ENCODE measurements at regions not wholly inside any gene's neighbourhood (a gene's known extent, or its start where the extent isn't known, plus 50 kb on each side); places are given as distances from the start of the nearest gene placed in this dataset.

DNA sequence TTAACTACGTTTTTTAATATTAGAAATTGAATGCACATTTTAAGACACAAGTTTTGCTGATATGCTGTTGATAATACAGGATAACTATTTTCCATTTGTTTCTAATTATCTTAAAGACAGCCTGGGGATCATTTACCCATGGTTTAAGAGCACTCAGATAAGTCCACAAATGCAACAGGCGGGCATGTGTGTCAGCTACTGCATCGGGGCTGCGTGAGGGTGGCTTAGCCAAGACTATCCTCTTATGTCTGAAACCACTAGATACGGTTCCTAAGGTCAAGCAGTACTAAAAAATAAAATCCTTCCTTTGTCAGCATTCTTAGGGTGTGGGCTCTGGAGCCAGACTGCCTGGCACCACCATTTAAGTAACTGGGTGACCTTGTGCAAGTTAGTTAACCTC is 254.8 kb downstream of the SATB2 start:
- Histone ChIP-seq H3K4me3 (no peak overlapping the region), H3K27me3 (no peaks in the 10 kb centered on the region), H3K4me2 (no peak overlapping the region), H2AFZ (no peak overlapping the region), H3K79me2 (no peaks in the 10 kb centered on the region), H3K36me3 (replicated peaks; ENCODE audit: insufficient read depth, low read depth) (no peaks in the 10 kb centered on the region), H3K9me2 (replicated peaks; ENCODE audit: insufficient read depth) (no peaks in the 10 kb centered on the region), H3K27ac (no peak overlapping the region), H3K9me3 (ENCODE audit: low read depth) (no peaks in the 10 kb centered on the region), H3K4me1 (ENCODE audit: insufficient read depth) (no peaks in the 10 kb centered on the region), H4K20me1 (ENCODE audit: insufficient read depth, poor library complexity, severe bottlenecking) (no peaks in the 10 kb centered on the region)
- WGBS (ENCODE audit: low lambda C conversion rate, missing lambda C conversion rate), result 46% methylated on average over 5 of the region's 5 CpGs
- TF ChIP-seq, protein P1, sequence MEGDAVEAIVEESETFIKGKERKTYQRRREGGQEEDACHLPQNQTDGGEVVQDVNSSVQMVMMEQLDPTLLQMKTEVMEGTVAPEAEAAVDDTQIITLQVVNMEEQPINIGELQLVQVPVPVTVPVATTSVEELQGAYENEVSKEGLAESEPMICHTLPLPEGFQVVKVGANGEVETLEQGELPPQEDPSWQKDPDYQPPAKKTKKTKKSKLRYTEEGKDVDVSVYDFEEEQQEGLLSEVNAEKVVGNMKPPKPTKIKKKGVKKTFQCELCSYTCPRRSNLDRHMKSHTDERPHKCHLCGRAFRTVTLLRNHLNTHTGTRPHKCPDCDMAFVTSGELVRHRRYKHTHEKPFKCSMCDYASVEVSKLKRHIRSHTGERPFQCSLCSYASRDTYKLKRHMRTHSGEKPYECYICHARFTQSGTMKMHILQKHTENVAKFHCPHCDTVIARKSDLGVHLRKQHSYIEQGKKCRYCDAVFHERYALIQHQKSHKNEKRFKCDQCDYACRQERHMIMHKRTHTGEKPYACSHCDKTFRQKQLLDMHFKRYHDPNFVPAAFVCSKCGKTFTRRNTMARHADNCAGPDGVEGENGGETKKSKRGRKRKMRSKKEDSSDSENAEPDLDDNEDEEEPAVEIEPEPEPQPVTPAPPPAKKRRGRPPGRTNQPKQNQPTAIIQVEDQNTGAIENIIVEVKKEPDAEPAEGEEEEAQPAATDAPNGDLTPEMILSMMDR (IDR thresholded peaks at IDR 0.05; ENCODE audit: poor library complexity), result no peak
- TF ChIP-seq EZH2phosphoT487 (IDR thresholded peaks at IDR 0.05; ENCODE audit: low read depth, severe bottlenecking, unreplicated experiment) (no peak), EZH2 (IDR thresholded peaks at IDR 0.05; ENCODE audit: borderline replicate concordance) (no peak)
- no peak for DNase-seq (ENCODE audit: low spot score)

DNA sequence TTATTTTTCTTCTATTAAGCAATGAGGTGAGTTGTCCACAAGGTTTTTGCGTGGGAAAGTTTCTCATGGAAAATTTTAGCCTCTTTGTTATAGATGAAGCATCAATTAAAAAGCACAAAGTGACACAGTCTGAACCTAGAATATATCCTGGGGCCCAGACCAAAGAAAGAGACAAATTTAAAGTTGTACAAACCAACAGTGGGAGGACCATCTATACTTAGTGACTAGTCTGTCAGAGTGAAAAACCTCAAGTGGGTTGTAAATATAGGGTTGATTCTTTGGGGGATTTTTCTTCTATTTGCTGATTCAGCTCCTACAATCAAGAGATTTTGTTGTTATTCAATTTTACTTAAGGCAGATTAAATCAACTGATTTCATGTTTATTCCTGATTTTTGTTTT is 256.2 kb downstream of the SATB2 start:
- H3K27ac ChIP-seq, result no peak overlapping the region
- no peaks in the 10 kb centered on the region for H3K27me3 ChIP-seq
- no peaks in the 10 kb centered on the region for H3K9me3 ChIP-seq (ENCODE audit: low read depth)
- DNase-seq (ENCODE audit: low spot score), result no peak
- WGBS (ENCODE audit: low lambda C conversion rate, missing lambda C conversion rate), result 96% methylated on average over 1 of the region's 1 CpG
- no peaks in the 10 kb centered on the region for H4K20me1 ChIP-seq (ENCODE audit: insufficient read depth, poor library complexity, severe bottlenecking)
- no peak for TF ChIP-seq EZH2phosphoT487 (IDR thresholded peaks at IDR 0.05; ENCODE audit: low read depth, severe bottlenecking, unreplicated experiment)
- TF ChIP-seq, protein P1 (IDR thresholded peaks at IDR 0.05; ENCODE audit: poor library complexity), result no peak
- TF ChIP-seq EZH2 (IDR thresholded peaks at IDR 0.05; ENCODE audit: borderline replicate concordance), result no peak
- H3K4me1 ChIP-seq (ENCODE audit: insufficient read depth), result no peaks in the 10 kb centered on the region
- H3K4me3 ChIP-seq, result no peak overlapping the region
- H3K9me2 ChIP-seq (replicated peaks; ENCODE audit: insufficient read depth), result no peaks in the 10 kb centered on the region
- no peak overlapping the region for H3K4me2 ChIP-seq
- no peaks in the 10 kb centered on the region for H3K36me3 ChIP-seq (replicated peaks; ENCODE audit: insufficient read depth, low read depth)
- no peaks in the 10 kb centered on the region for H3K79me2 ChIP-seq
- no peak overlapping the region for H2AFZ ChIP-seq

DNA sequence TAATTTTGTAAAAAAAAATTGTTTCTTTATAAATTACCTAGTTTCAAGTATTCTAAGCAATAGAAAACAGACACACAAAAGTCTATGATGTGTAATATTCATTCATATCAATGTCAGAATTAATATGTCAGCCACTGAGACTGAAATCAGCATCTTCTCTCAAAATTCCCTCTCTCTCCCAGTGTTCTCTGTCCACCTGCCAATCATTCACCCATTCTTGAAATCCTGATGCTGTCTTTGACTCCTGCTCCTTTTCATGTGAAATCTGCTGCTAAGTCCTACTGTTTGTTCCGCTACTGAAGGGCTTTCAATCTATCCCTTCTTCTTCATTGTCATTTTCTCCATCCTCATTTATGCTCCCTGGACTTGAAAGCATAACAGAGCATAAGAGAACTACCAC is 257.9 kb downstream of the SATB2 start:
- no peak overlapping the region for H3K4me3 ChIP-seq
- H3K4me1 ChIP-seq (ENCODE audit: insufficient read depth), result no peaks in the 10 kb centered on the region
- H4K20me1 ChIP-seq (ENCODE audit: insufficient read depth, poor library complexity, severe bottlenecking), result no peaks in the 10 kb centered on the region
- H3K36me3 ChIP-seq (replicated peaks; ENCODE audit: insufficient read depth, low read depth), result no peaks in the 10 kb centered on the region
- no peaks in the 10 kb centered on the region for H3K9me3 ChIP-seq (ENCODE audit: low read depth)
- no peaks in the 10 kb centered on the region for H3K9me2 ChIP-seq (replicated peaks; ENCODE audit: insufficient read depth)
- WGBS (ENCODE audit: low lambda C conversion rate, missing lambda C conversion rate), result 93% methylated on average over 1 of the region's 1 CpG
- TF ChIP-seq EZH2 (IDR thresholded peaks at IDR 0.05; ENCODE audit: borderline replicate concordance) (no peak), EZH2phosphoT487 (IDR thresholded peaks at IDR 0.05; ENCODE audit: low read depth, severe bottlenecking, unreplicated experiment) (no peak)
- TF ChIP-seq, protein P1 (IDR thresholded peaks at IDR 0.05; ENCODE audit: poor library complexity), result no peak
- no peak for DNase-seq (ENCODE audit: low spot score)
- H3K4me2 ChIP-seq, result no peak overlapping the region
- H2AFZ ChIP-seq, result no peak overlapping the region
- H3K79me2 ChIP-seq, result no peaks in the 10 kb centered on the region
- no peaks in the 10 kb centered on the region for H3K27me3 ChIP-seq
- H3K27ac ChIP-seq, result no peak overlapping the region

DNA sequence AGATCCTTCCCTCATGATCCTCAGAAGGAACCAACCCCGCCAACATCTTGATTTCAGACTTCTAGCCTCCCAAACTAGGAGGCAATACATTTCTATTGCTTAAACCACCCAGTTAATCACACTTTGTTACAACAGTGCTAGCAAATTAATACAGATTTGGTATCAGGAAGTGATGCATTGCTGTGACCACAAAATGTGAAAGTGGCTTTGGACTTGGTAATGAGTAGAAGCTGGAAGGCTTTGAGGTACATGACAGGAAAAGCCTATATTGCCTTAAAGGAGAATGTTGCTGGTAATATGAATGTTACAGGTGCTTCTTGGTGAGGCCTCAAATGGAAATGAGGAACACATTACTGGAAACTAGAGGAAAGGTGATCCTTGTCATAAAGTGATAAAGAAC is 260.3 kb downstream of the SATB2 start:
- H3K4me3 ChIP-seq, result no peak overlapping the region
- H3K4me2 ChIP-seq, result no peak overlapping the region
- 100% methylated on average over 1 of the region's 1 CpG for WGBS (ENCODE audit: low lambda C conversion rate, missing lambda C conversion rate)
- H4K20me1 ChIP-seq (ENCODE audit: insufficient read depth, poor library complexity, severe bottlenecking), result no peaks in the 10 kb centered on the region
- H3K27ac ChIP-seq, result no peak overlapping the region
- H3K9me3 ChIP-seq (ENCODE audit: low read depth), result no peaks in the 10 kb centered on the region
- no peaks in the 10 kb centered on the region for H3K27me3 ChIP-seq
- H3K79me2 ChIP-seq, result no peaks in the 10 kb centered on the region
- H3K9me2 ChIP-seq (replicated peaks; ENCODE audit: insufficient read depth), result no peaks in the 10 kb centered on the region
- TF ChIP-seq EZH2phosphoT487 (IDR thresholded peaks at IDR 0.05; ENCODE audit: low read depth, severe bottlenecking, unreplicated experiment) (no peak), EZH2 (IDR thresholded peaks at IDR 0.05; ENCODE audit: borderline replicate concordance) (no peak)
- TF ChIP-seq, protein P1 (IDR thresholded peaks at IDR 0.05; ENCODE audit: poor library complexity), result no peak
- H3K4me1 ChIP-seq (ENCODE audit: insufficient read depth), result no peaks in the 10 kb centered on the region
- H2AFZ ChIP-seq, result no peak overlapping the region
- no peaks in the 10 kb centered on the region for H3K36me3 ChIP-seq (replicated peaks; ENCODE audit: insufficient read depth, low read depth)
- DNase-seq (ENCODE audit: low spot score), result no peak

Measured in hepatocyte (in vitro differentiated cells).